Panc1 (cell line): ENCODE measurements at regions not wholly inside any gene's neighbourhood (a gene's known extent, or its start where the extent isn't known, plus 50 kb on each side); places are given as distances from the start of the nearest gene placed in this dataset.

Source experiments
- ATAC-seq: fragments of 200-7000 bp; cut with Tn5 transposase; 2 replicates; pipeline ENCODE4 v1.9.1; 2020; ENCODE audit warnings: mild to moderate bottlenecking, moderate library complexity
- BruUV-seq: library from RNA; stranded (reverse); fragments of 400-500 nt; replicated peaks from 2 replicates; lab custom pipeline; 2021; lab: Mats Ljungman, UMichigan
- CTCF ChIA-PET: fragments of 300-600 bp; sonication (Branson Sonifier 250); formaldehyde crosslinking; loops from one replicate; lab custom pipeline; 2022; ENCODE audit warnings: antibody characterized with exemption; lab: Charles Lee
- POLR2A ChIA-PET: fragments of 300-600 bp; sonication (Branson Sonifier 250); formaldehyde crosslinking; loops from one replicate; lab custom pipeline; 2022; ENCODE audit warnings: antibody characterized with exemption; lab: Charles Lee
- DNase-seq: peaks from one replicate; pipeline ENCODE4 v3.0.0-alpha.2; 2010; ENCODE audit warnings: low read depth, low spot score
- H3K27ac ChIP-seq: 2 replicates; pipeline ENCODE4 v1.5.1; 2011; ENCODE audit warnings: mild to moderate bottlenecking, low read length, inconsistent platforms
- H3K27me3 ChIP-seq: fragments of 200-500 bp; sonication (Bioruptor generic); 2 replicates; pipeline ENCODE4 v1.6.0; 2014; ENCODE audit warnings: low read length, inconsistent platforms; ENCODE audit not compliant: control insufficient read depth, insufficient read depth
- H3K36me3 ChIP-seq: fragments of 200-500 bp; sonication (Bioruptor generic); 2 replicates; pipeline ENCODE4 v1.5.1; 2014; ENCODE audit warnings: inconsistent platforms, mild to moderate bottlenecking, low read length, moderate library complexity; ENCODE audit not compliant: control insufficient read depth, insufficient read depth
- H3K4me1 ChIP-seq: 2 replicates; pipeline ENCODE4 v1.5.1; 2011; ENCODE audit warnings: inconsistent platforms, mild to moderate bottlenecking, low read length, moderate library complexity; ENCODE audit not compliant: control insufficient read depth, insufficient read depth
- H3K4me3 ChIP-seq, 2 experiments: 2 replicates each; pipeline ENCODE4 v1.5.1; 2011 to 2012; ENCODE audit warnings: low read depth in 2 of 2, low read length in 2 of 2, mild to moderate bottlenecking in 2 of 2, inconsistent platforms in 1 of 2, moderate library complexity in 1 of 2
- H3K9me3 ChIP-seq: fragments of 200-500 bp; sonication (Bioruptor generic); 2 replicates; pipeline ENCODE4 v1.5.1; 2014; ENCODE audit warnings: low read depth, mild to moderate bottlenecking, inconsistent platforms, low read length, moderate library complexity; ENCODE audit not compliant: control insufficient read depth, insufficient read depth
- CTCF ChIP-seq: fragments of 450-650 bp; IDR thresholded peaks from 2 replicates; pipeline ENCODE4 v1.5.1; 2017; ENCODE audit warnings: mild to moderate bottlenecking
- POLR2AphosphoS5 ChIP-seq: IDR thresholded peaks from 2 replicates; pipeline ENCODE4 v1.6.1; 2012; ENCODE audit warnings: mild to moderate bottlenecking, low read depth, low read length, moderate library complexity
- REST ChIP-seq, 2 experiments: IDR thresholded peaks; 2 replicates each; pipeline ENCODE4 v1.6.1; 2011 to 2012; ENCODE audit warnings: low read depth in 2 of 2, control low read depth in 1 of 2, low read length in 1 of 2, mild to moderate bottlenecking in 1 of 2, moderate library complexity in 1 of 2; ENCODE audit not compliant: insufficient read depth in 1 of 2
- SIN3A ChIP-seq: IDR thresholded peaks from 2 replicates; pipeline ENCODE4 v1.6.1; 2012; ENCODE audit warnings: low read depth, mild to moderate bottlenecking, low read length, moderate library complexity, borderline replicate concordance; ENCODE audit not compliant: insufficient read depth
- TCF7L2 ChIP-seq: IDR thresholded peaks from 2 replicates; pipeline ENCODE4 v1.6.1; 2011; ENCODE audit warnings: mild to moderate bottlenecking, low read depth, low read length, inconsistent platforms
- in situ Hi-C: cut with HindIII; loops from 2 replicates; pipeline ENCODE4 v1.10.0; 2016; ENCODE audit warnings: low sequenced_read_pairs, low pct_unique_long_range_greater_than_20kb
- intact Hi-C: fragments of 100-400 bp; cut with micrococcal nuclease; formaldehyde crosslinking; loops from one replicate; pipeline ENCODE4 v1.10.0; 2022; ENCODE audit not compliant: unreplicated experiment

DNA sequence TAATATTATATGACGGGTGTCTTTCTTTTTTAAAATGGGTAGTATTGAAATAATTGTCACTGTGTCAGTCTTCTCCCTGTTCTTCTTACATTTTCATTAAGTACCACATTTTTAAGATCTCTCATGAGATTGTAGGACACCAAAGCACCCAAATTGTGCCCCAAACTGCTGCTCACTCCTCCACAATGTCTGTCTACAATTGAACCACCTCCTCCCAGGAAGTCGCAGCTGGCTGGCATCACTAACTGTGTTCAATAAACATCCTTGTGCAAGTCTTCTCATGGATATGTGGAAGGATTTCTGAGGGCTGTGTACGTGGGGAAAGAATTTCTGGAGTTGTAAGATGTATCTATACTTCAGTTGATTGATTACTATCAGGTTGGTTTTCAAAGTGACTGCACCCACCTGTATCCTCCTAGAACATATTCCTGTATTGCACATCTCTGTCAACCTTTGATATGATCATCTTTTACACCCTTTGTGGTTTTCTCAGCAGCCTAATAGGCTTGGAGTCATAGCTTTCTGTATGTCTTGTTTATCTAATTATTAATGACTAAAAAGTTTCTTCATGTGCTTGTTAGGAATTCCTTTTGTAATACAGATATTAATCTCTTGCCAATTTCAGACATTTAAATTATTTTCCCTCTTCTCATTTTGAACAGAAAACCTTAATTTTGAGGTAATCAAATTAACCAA, 774.9 kb downstream of the RNF144A start:
- Histone ChIP-seq H3K4me1 (no peaks in the 10 kb centered on the region), H3K9me3 (no peaks in the 10 kb centered on the region), H3K36me3 (no peaks in the 10 kb centered on the region), H3K27ac (no peak overlapping the region), H3K4me3 (no peak overlapping the region), H3K27me3 (no peaks in the 10 kb centered on the region)
- DNase-seq (no peak), ATAC-seq (no peak)
- POLR2A ChIA-PET, result no interaction called here
- intact Hi-C loops (no loop called here), in situ Hi-C loops (no loop called here)
- CTCF ChIA-PET, result no interaction called here
- TF ChIP-seq TCF7L2, result no peak
- TF ChIP-seq SIN3A, result no peak
- TF ChIP-seq POLR2AphosphoS5, result no peak
- TF ChIP-seq REST (IDR thresholded peaks at IDR 0.05; ENCODE audit: insufficient read depth in 1 of 2, low read depth in 2 of 2, low read length in 1 of 2), result no peak
- no peak for TF ChIP-seq CTCF
- no TSS peak for BruUV-seq

GRCh38 chr2:7692657-7693161, 775.5 kb downstream of the RNF144A start:
- H3K9me3 ChIP-seq, result no peaks in the 10 kb centered on the region
- in situ Hi-C loops, result no loop called here
- TF ChIP-seq TCF7L2, result no peak
- no peak for TF ChIP-seq REST (IDR thresholded peaks at IDR 0.05; ENCODE audit: insufficient read depth in 1 of 2, low read depth in 2 of 2, low read length in 1 of 2)
- no peak for TF ChIP-seq SIN3A
- no peak for TF ChIP-seq CTCF
- TF ChIP-seq POLR2AphosphoS5, result no peak
- ChIA-PET CTCF (no interaction called here), POLR2A (no interaction called here)
- intact Hi-C loops, result no loop called here
- H3K4me3 ChIP-seq, result no peak overlapping the region
- ATAC-seq, result no peak
- H3K27ac ChIP-seq, result no peak overlapping the region
- H3K27me3 ChIP-seq, result no peaks in the 10 kb centered on the region
- H3K36me3 ChIP-seq, result no peaks in the 10 kb centered on the region
- no peak for DNase-seq
- BruUV-seq, result no TSS peak
- no peaks in the 10 kb centered on the region for H3K4me1 ChIP-seq
